Testis (tissue), 2 donors: ENCODE measurements at regions not wholly inside any gene's neighbourhood (a gene's known extent, or its start where the extent isn't known, plus 50 kb on each side); places are given as distances from the start of the nearest gene placed in this dataset.
"Not testable (repeated sequence)": the region's sequence is repeated elsewhere in the genome, so short reads cannot be mapped to it uniquely, and the experiment has no call there.

Experiments used
- CTCF ChIP-seq, 3 experiments: fragments of 450-650 bp in 2 of 3; fragments of 200-600 bp in 1 of 3; sonication (generic) in 1 of 3; IDR thresholded peaks; one replicate each; pipeline ENCODE4 v1.5.1; 2016 to 2019; ENCODE audit warnings: antibody characterized with exemption in 3 of 3, mild to moderate bottlenecking in 2 of 3, moderate library complexity in 1 of 3
- POLR2A ChIP-seq: fragments of 450-650 bp; IDR thresholded peaks from one replicate; pipeline ENCODE4 v1.6.1; 2017; ENCODE audit warnings: antibody characterized with exemption, mild to moderate bottlenecking, moderate library complexity

DNA sequence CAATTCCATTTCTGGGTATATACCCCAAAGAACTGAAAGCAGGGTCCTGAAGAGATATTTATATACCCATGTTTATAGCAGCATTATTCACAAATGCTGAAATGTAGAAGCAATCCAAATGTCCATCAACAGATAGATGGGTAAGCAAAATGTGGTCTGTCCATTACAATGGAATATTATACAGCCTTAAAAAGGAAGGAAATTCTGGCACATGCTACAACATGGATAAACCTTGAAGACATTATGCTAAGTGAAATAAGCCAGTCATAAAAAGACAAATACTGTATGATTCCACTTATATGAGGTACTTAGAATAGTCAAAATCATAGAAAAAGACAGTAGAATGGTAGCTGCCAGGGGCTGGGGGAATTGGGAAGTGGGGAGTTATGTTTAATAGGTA lies 169.4 kb upstream of the MED14 start:
- not testable (repeated sequence) for TF ChIP-seq CTCF (IDR thresholded peaks at IDR 0.05); POLR2A
